Astrocyte (in vitro differentiated cells and primary cell): ENCODE measurements at regions not wholly inside any gene's neighbourhood (a gene's known extent, or its start where the extent isn't known, plus 50 kb on each side); places are given as distances from the start of the nearest gene placed in this dataset.
A peak's percentile ranks its signal among the peaks of the same experiment; 100 is the strongest.

Experiments used
- DNase-seq: peaks from one replicate; pipeline ENCODE4 v3.0.0-alpha.2; 2010; ENCODE audit warnings: low read depth
- FAIRE-seq: peaks from 2 replicates; lab custom pipeline; 2011; peaks lifted over from hg19 to GRCh38; lab: Jason Lieb, UNC
- H2AFZ ChIP-seq: 2 replicates; pipeline ENCODE4 v1.6.0; 2012; ENCODE audit warnings: low read depth, low read length, inconsistent platforms
- H3K27ac ChIP-seq: 2 replicates; pipeline ENCODE4 v1.5.1; 2011; ENCODE audit warnings: low read depth, low read length, inconsistent platforms
- H3K27me3 ChIP-seq: 2 replicates; pipeline ENCODE4 v1.6.0; 2011; ENCODE audit warnings: low read length, inconsistent platforms; ENCODE audit not compliant: insufficient read depth
- H3K36me3 ChIP-seq: 2 replicates; pipeline ENCODE4 v1.5.1; 2011; ENCODE audit warnings: low read length, inconsistent platforms; ENCODE audit not compliant: insufficient read depth
- H3K4me1 ChIP-seq: 2 replicates; pipeline ENCODE4 v1.5.1; 2011; ENCODE audit warnings: low read length, inconsistent platforms; ENCODE audit not compliant: insufficient read depth
- H3K4me2 ChIP-seq: 2 replicates; pipeline ENCODE4 v1.6.0; 2012; ENCODE audit warnings: low read length, inconsistent platforms
- H3K4me3 ChIP-seq: 2 replicates; pipeline ENCODE4 v1.5.1; 2011; ENCODE audit warnings: low read depth, mild to moderate bottlenecking, low read length, inconsistent platforms; ENCODE audit not compliant: insufficient read depth
- H3K79me2 ChIP-seq: 2 replicates; pipeline ENCODE4 v1.6.0; 2012; ENCODE audit warnings: mild to moderate bottlenecking, low read length, inconsistent platforms; ENCODE audit not compliant: insufficient read depth
- H3K9ac ChIP-seq: 2 replicates; pipeline ENCODE4 v1.6.0; 2012; ENCODE audit warnings: mild to moderate bottlenecking, low read length, inconsistent platforms
- H3K9me3 ChIP-seq: 2 replicates; pipeline ENCODE4 v1.5.1; 2012; ENCODE audit warnings: low read depth, mild to moderate bottlenecking, low read length, inconsistent platforms; ENCODE audit not compliant: insufficient read depth
- H4K20me1 ChIP-seq: 2 replicates; pipeline ENCODE4 v1.6.0; 2012; ENCODE audit warnings: low read length, inconsistent platforms; ENCODE audit not compliant: insufficient read depth
- H3K27ac Mint-ChIP-seq: one replicate; pipeline ENCODE4 v1.8.0; 2021; ENCODE audit warnings: mild to moderate bottlenecking, mixed read lengths; ENCODE audit not compliant: unreplicated experiment
- H3K27me3 Mint-ChIP-seq: one replicate; pipeline ENCODE4 v1.8.0; 2021; ENCODE audit warnings: low read depth, mixed read lengths; ENCODE audit not compliant: unreplicated experiment
- H3K36me3 Mint-ChIP-seq: one replicate; pipeline ENCODE4 v1.8.0; 2021; ENCODE audit warnings: low read depth, mixed read lengths; ENCODE audit not compliant: unreplicated experiment
- H3K4me1 Mint-ChIP-seq: one replicate; pipeline ENCODE4 v1.8.0; 2021; ENCODE audit warnings: low read depth, mixed read lengths; ENCODE audit not compliant: unreplicated experiment
- H3K4me3 Mint-ChIP-seq: one replicate; pipeline ENCODE4 v1.8.0; 2021; ENCODE audit warnings: mild to moderate bottlenecking, moderate library complexity, mixed read lengths; ENCODE audit not compliant: unreplicated experiment
- H3K9me3 Mint-ChIP-seq: one replicate; pipeline ENCODE4 v1.8.0; 2021; ENCODE audit warnings: mild to moderate bottlenecking, mixed read lengths; ENCODE audit not compliant: unreplicated experiment
- CTCF ChIP-seq: IDR thresholded peaks from 2 replicates; pipeline ENCODE4 v1.5.1; 2011; ENCODE audit warnings: low read depth, mild to moderate bottlenecking, inconsistent platforms, low read length, moderate library complexity; ENCODE audit not compliant: insufficient read depth
- EZH2 ChIP-seq: IDR thresholded peaks from 2 replicates; pipeline ENCODE4 v1.6.1; 2012; ENCODE audit warnings: mild to moderate bottlenecking, low read length, inconsistent platforms; ENCODE audit not compliant: insufficient read depth

GRCh38 chr7:85614684-85615083 is 427.8 kb upstream of the SEMA3D start:
- DNase-seq (no peak), FAIRE-seq (no peak)
- TF ChIP-seq CTCF, result no peak
- no peak for TF ChIP-seq EZH2
- Histone ChIP-seq H3K9ac (no peak overlapping the region), H2AFZ (no peak overlapping the region), H3K36me3 (no peaks in the 10 kb centered on the region), H3K4me3 (no peak overlapping the region), H3K27me3 (no peaks in the 10 kb centered on the region), H3K4me1 (no peaks in the 10 kb centered on the region), H3K79me2 (no peaks in the 10 kb centered on the region), H3K27ac (no peak overlapping the region), H3K9me3 (no peaks in the 10 kb centered on the region), H4K20me1 (no peaks in the 10 kb centered on the region), H3K4me2 (no peak overlapping the region)
- Mint-ChIP-seq H3K27me3 (no peaks in the 10 kb centered on the region), H3K9me3 (peaks cover 4% of the 10 kb centered on the region), H3K36me3 (no peaks in the 10 kb centered on the region), H3K27ac (no peak overlapping the region), H3K4me3 (no peak overlapping the region), H3K4me1 (no peaks in the 10 kb centered on the region)

- Mint-ChIP-seq H3K27ac (no peak overlapping the region), H3K9me3 (peaks cover 4% of the 10 kb centered on the region), H3K4me3 (no peak overlapping the region), H3K27me3 (no peaks in the 10 kb centered on the region), H3K36me3 (no peaks in the 10 kb centered on the region), H3K4me1 (no peaks in the 10 kb centered on the region)
- no peaks in the 10 kb centered on the region for H4K20me1 ChIP-seq
- H3K9me3 ChIP-seq, result no peaks in the 10 kb centered on the region
- no peak for TF ChIP-seq EZH2
- TF ChIP-seq CTCF, result no peak
- no peaks in the 10 kb centered on the region for H3K4me1 ChIP-seq
- no peak overlapping the region for H2AFZ ChIP-seq
- FAIRE-seq (peak; percentile 23), DNase-seq (no peak)
- no peaks in the 10 kb centered on the region for H3K79me2 ChIP-seq
- H3K27ac ChIP-seq, result no peak overlapping the region
- no peak overlapping the region for H3K4me3 ChIP-seq
- H3K36me3 ChIP-seq, result no peaks in the 10 kb centered on the region
- H3K4me2 ChIP-seq, result no peak overlapping the region
- H3K9ac ChIP-seq, result no peak overlapping the region
- no peaks in the 10 kb centered on the region for H3K27me3 ChIP-seq
Observed at GRCh38 chr7:85612514-85612913, 425.7 kb upstream of the SEMA3D start.

- no peak overlapping the region for H3K27ac Mint-ChIP-seq
- no peaks in the 10 kb centered on the region for H3K36me3 Mint-ChIP-seq
- H3K4me3 Mint-ChIP-seq, result no peak overlapping the region
- H3K27me3 Mint-ChIP-seq, result no peaks in the 10 kb centered on the region
- H3K9me3 ChIP-seq, result no peaks in the 10 kb centered on the region
- no peak overlapping the region for H3K27ac ChIP-seq
- no peak overlapping the region for H3K4me2 ChIP-seq
- H3K36me3 ChIP-seq, result no peaks in the 10 kb centered on the region
- no peaks in the 10 kb centered on the region for H3K4me1 ChIP-seq
- H3K27me3 ChIP-seq, result no peaks in the 10 kb centered on the region
- H2AFZ ChIP-seq, result no peak overlapping the region
- no peaks in the 10 kb centered on the region for H3K9me3 Mint-ChIP-seq
- no peak for FAIRE-seq
- no peak for DNase-seq
- TF ChIP-seq EZH2, result no peak
- no peak for TF ChIP-seq CTCF
- no peaks in the 10 kb centered on the region for H3K79me2 ChIP-seq
- H4K20me1 ChIP-seq, result no peaks in the 10 kb centered on the region
- no peaks in the 10 kb centered on the region for H3K4me1 Mint-ChIP-seq
- H3K4me3 ChIP-seq, result no peak overlapping the region
- H3K9ac ChIP-seq, result no peak overlapping the region
Observed at GRCh38 chr7:85608804-85609203, 421.9 kb upstream of the SEMA3D start.
